ENCODE measurements at regions not wholly inside any gene's neighbourhood (a gene's known extent, or its start where the extent isn't known, plus 50 kb on each side); places are given as distances from the start of the nearest gene placed in this dataset.

DNA sequence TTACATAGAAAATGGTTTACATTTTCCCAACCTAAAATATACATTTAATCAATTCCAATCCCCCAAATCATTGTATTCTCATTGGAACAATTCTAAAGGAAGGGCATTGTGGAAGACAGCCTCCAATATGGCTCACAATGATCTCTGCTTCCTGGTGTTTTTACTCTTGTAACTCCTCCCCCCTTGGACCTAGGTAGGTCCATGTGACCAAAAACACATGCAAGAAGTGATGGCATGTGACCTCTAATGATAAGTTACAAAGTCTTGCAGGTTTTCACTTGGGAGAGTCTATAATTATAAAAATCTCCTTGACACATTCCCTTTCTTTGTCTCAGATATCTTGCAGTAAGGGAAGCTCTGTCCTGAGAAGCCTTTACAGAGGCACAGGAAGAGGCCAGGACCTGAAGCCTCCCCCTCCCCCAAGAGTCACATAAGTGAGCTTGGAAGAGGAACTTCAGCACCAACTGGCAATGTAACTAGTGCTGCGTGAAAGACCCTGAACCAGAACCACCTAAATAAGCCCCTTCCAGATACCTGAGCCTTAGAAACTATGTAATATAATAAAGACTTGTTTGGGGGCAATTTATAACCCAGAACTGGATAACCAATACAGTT, 816.2 kb upstream of the ATXN8OS start:
- FAIRE-seq (no peak), DNase-seq (ENCODE audit: low read depth, low spot score) (no peak), ATAC-seq (no peak)
- Histone ChIP-seq H3K79me2 (ENCODE audit: control insufficient read depth, insufficient read depth, low read length) (no peaks in the 10 kb centered on the region), H3K9me3 (replicated peaks; ENCODE audit: control insufficient read depth, insufficient read depth, low read length) (no peaks in the 10 kb centered on the region), H2AFZ (ENCODE audit: control insufficient read depth, low read depth, low read length) (no peak overlapping the region; the same call in 1 of the 2 replicates), H3K27ac (ENCODE audit: control insufficient read depth, insufficient read depth) (no peak overlapping the region), H3K4me3 (no peak overlapping the region), H3K9ac (ENCODE audit: control insufficient read depth, insufficient read depth, low read length) (no peak overlapping the region), H3K27me3 (replicated peaks in 1 of 2; ENCODE audit: control insufficient read depth in 2 of 2, insufficient read depth in 2 of 2, low read length in 1 of 2) (no peaks in the 10 kb centered on the region), H3K4me1 (ENCODE audit: control insufficient read depth, insufficient read depth, low read length) (no peaks in the 10 kb centered on the region), H4K20me1 (ENCODE audit: control insufficient read depth, insufficient read depth) (no peaks in the 10 kb centered on the region), H3K36me3 (ENCODE audit: control insufficient read depth in 2 of 2, insufficient read depth in 2 of 2, low read length in 1 of 2) (no peaks in the 10 kb centered on the region), H3K4me2 (ENCODE audit: control insufficient read depth, insufficient read depth) (no peak overlapping the region)
- intact Hi-C loops (cut with micrococcal nuclease; ENCODE audit: unreplicated experiment), result no loop called here
- BruUV-seq (replicated peaks), result no TSS peak
- POLR2A ChIA-PET, result no interaction called here
- CTCF ChIA-PET, result no interaction called here
- SMC1A ChIA-PET (ENCODE audit: uncharacterized antibody, unreplicated experiment), result interaction anchor here (1.0 to 1.9 kb wide), 5 partner anchors 9 to 16 kb away, joined by 3 to 7 read pairs (median 5); no protein-coding TSS in a partner anchor
- WGBS (ENCODE audit: insufficient coverage, insufficient replicate concordance, low lambda C conversion rate, missing lambda C conversion rate), result 38% methylated on average over 1 of the region's 1 CpG
- RAD21 ChIA-PET (ENCODE audit: unreplicated experiment), result interaction anchor here (1.2 kb wide), 1 partner anchor 12 kb away, joined by 4 read pairs; no protein-coding TSS in a partner anchor
- TF ChIP-seq RAD51 (IDR thresholded peaks at IDR 0.05), result peak; percentile 62; the same call in 1 of the 2 replicates
- no peak for TF ChIP-seq SUPT20H (IDR thresholded peaks at IDR 0.05; ENCODE audit: borderline replicate concordance, control insufficient read depth, low read depth, low read length)
- in situ Hi-C loops (cut with MboI), result no loop called here

DNA sequence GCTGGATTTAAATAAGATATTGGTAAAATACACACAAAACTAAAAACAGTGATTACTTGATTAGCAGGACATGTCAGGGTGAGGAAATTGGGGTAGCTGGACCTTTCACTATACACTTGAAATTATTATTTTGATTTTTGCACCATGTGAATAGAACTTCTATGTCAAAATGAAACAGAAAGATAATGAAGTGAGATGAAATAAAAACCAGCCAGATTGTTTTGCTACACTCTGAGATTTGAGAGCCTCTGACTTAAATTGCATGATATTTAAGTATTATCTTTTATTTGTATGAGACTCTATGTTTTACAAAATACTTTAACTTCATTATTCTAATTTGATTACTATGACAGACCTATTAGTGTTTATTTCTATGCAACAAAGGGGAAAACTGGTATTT, 819.6 kb upstream of the ATXN8OS start:
- FAIRE-seq, result peak; percentile 78
- ChIA-PET CTCF (no interaction called here), SMC1A (ENCODE audit: uncharacterized antibody, unreplicated experiment) (interaction anchor here (0.7 to 2.1 kb wide), 4 partner anchors 7 to 52 kb away, joined by 3 to 7 read pairs (median 3); no protein-coding TSS in a partner anchor)
- TF ChIP-seq DPF2 (IDR thresholded peaks at IDR 0.05) (no peak), IRF4 (IDR thresholded peaks at IDR 0.05; ENCODE audit: low read depth, low read length) (no peak), GATAD2B (conservative IDR thresholded peaks at IDR 0.05; ENCODE audit: low read depth) (no peak), TAF1 (IDR thresholded peaks at IDR 0.05; ENCODE audit: borderline replicate concordance, low read depth, low read length) (no peak)
- TF ChIP-seq, protein P1, sequence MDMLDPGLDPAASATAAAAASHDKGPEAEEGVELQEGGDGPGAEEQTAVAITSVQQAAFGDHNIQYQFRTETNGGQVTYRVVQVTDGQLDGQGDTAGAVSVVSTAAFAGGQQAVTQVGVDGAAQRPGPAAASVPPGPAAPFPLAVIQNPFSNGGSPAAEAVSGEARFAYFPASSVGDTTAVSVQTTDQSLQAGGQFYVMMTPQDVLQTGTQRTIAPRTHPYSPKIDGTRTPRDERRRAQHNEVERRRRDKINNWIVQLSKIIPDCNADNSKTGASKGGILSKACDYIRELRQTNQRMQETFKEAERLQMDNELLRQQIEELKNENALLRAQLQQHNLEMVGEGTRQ (IDR thresholded peaks at IDR 0.05; ENCODE audit: borderline replicate concordance, low read depth, low read length), result no peak
- TF ChIP-seq, protein P2, sequence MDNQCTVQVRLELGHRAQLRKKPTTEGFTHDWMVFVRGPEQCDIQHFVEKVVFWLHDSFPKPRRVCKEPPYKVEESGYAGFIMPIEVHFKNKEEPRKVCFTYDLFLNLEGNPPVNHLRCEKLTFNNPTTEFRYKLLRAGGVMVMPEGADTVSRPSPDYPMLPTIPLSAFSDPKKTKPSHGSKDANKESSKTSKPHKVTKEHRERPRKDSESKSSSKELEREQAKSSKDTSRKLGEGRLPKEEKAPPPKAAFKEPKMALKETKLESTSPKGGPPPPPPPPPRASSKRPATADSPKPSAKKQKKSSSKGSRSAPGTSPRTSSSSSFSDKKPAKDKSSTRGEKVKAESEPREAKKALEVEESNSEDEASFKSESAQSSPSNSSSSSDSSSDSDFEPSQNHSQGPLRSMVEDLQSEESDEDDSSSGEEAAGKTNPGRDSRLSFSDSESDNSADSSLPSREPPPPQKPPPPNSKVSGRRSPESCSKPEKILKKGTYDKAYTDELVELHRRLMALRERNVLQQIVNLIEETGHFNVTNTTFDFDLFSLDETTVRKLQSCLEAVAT (IDR thresholded peaks at IDR 0.05), result no peak
- TF ChIP-seq, protein P3, sequence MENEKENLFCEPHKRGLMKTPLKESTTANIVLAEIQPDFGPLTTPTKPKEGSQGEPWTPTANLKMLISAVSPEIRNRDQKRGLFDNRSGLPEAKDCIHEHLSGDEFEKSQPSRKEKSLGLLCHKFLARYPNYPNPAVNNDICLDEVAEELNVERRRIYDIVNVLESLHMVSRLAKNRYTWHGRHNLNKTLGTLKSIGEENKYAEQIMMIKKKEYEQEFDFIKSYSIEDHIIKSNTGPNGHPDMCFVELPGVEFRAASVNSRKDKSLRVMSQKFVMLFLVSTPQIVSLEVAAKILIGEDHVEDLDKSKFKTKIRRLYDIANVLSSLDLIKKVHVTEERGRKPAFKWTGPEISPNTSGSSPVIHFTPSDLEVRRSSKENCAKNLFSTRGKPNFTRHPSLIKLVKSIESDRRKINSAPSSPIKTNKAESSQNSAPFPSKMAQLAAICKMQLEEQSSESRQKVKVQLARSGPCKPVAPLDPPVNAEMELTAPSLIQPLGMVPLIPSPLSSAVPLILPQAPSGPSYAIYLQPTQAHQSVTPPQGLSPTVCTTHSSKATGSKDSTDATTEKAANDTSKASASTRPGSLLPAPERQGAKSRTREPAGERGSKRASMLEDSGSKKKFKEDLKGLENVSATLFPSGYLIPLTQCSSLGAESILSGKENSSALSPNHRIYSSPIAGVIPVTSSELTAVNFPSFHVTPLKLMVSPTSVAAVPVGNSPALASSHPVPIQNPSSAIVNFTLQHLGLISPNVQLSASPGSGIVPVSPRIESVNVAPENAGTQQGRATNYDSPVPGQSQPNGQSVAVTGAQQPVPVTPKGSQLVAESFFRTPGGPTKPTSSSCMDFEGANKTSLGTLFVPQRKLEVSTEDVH (IDR thresholded peaks at IDR 0.05; ENCODE audit: low read depth, partially characterized antibody), result no peak

More for the DNA sequence above, 819.6 kb upstream of the ATXN8OS start:
- Histone ChIP-seq H3K36me3 (ENCODE audit: control insufficient read depth in 2 of 2, insufficient read depth in 2 of 2, low read length in 1 of 2) (no peaks in the 10 kb centered on the region), H3K4me1 (ENCODE audit: control insufficient read depth, insufficient read depth, low read length) (no peaks in the 10 kb centered on the region), H3K9me3 (replicated peaks; ENCODE audit: control insufficient read depth, insufficient read depth, low read length) (no peaks in the 10 kb centered on the region), H3K4me3 (no peak overlapping the region), H3K9ac (ENCODE audit: control insufficient read depth, insufficient read depth, low read length) (no peak overlapping the region), H3K27ac (ENCODE audit: control insufficient read depth, insufficient read depth) (no peak overlapping the region), H3K79me2 (ENCODE audit: control insufficient read depth, insufficient read depth, low read length) (no peaks in the 10 kb centered on the region), H2AFZ (ENCODE audit: control insufficient read depth, low read depth, low read length) (no peak overlapping the region), H3K4me2 (ENCODE audit: control insufficient read depth, insufficient read depth) (0 out of 2 replicates have a peak overlapping the region, but pooled peaks have one; percentile 44), H3K27me3 (replicated peaks in 1 of 2; ENCODE audit: control insufficient read depth in 2 of 2, insufficient read depth in 2 of 2, low read length in 1 of 2) (no peaks in the 10 kb centered on the region), H4K20me1 (ENCODE audit: control insufficient read depth, insufficient read depth) (no peaks in the 10 kb centered on the region)
- BruUV-seq (replicated peaks), result no TSS peak
- intact Hi-C loops (cut with micrococcal nuclease; ENCODE audit: unreplicated experiment) (no loop called here), in situ Hi-C loops (cut with MboI) (no loop called here)
- ATAC-seq (peak; percentile 34), DNase-seq (ENCODE audit: low read depth, low spot score) (no peak)
- ChIA-PET RAD21 (ENCODE audit: unreplicated experiment) (interaction anchor here (1.1 kb wide), 1 partner anchor 11 kb away, joined by 3 read pairs; no protein-coding TSS in a partner anchor), POLR2A (no interaction called here)
